ENCODE measurements at regions not wholly inside any gene's neighbourhood (a gene's known extent, or its start where the extent isn't known, plus 50 kb on each side); places are given as distances from the start of the nearest gene placed in this dataset.
A peak's percentile ranks its signal among the peaks of the same experiment; 100 is the strongest.
"Not testable (repeated sequence)": the region's sequence is repeated elsewhere in the genome, so short reads cannot be mapped to it uniquely, and the experiment has no call there.

DNA sequence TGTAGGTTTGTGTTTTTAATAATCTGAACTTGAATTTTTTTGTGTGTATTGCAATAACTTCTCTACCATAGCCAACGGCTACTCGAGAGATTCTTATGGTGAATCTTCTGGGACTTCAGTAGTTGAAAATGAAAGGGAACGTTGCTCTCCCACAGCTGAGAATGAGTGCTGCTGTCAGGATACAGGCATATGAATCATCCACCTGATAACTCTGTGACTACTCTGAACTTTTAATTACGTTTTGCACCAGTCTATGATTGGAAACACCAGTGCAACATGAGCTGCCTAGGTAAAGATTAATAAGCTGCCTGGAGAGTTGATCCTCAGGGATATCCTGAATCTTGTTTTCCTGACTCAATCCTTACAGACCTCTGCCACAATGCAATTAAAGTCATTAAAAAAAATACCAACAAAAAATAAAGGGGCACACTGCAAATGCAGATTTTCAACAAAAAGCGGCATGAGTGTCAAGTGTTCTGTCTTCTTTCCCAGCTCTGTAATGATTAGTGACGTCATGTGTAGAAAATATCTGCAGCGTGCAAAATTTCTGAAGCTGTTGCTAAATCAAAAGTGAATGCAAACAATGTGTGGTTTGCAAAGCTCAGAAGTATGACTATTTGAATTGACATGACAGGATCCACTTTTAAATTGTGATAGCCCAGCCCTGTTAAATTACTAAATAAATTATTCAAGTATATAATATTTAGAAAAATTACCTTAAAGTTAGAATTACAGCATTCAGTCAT, 432.2 kb downstream of the HTR1B start:
- in situ Hi-C loops (cut with HindIII; ENCODE audit: low pct_ligation_motif_present, low pct_unique_long_range_greater_than_20kb, low sequenced_read_pairs) = no loop called here
- peak; percentile 4 for DNase-seq

DNA sequence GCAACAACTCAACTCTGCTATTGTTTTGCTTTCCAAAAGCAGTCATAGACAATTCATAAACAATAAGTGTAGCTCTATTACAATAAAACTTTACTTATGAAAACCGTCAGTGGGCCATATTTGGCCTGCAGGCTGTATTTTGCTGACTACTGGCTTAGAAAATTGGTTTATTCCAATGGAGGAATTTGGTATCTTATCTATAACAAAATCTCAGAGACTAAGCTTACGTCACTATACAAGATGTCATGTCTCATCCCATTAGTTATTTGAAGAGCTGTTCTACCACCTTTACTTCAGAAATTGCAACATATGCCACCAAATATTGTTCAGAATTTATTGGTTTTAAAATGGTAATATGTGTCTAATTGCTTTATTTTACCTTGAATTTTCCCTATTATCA, 436.9 kb downstream of the HTR1B start:
- DNase-seq = no peak
- in situ Hi-C loops (cut with HindIII; ENCODE audit: low pct_ligation_motif_present, low pct_unique_long_range_greater_than_20kb, low sequenced_read_pairs) = no loop called here

DNA sequence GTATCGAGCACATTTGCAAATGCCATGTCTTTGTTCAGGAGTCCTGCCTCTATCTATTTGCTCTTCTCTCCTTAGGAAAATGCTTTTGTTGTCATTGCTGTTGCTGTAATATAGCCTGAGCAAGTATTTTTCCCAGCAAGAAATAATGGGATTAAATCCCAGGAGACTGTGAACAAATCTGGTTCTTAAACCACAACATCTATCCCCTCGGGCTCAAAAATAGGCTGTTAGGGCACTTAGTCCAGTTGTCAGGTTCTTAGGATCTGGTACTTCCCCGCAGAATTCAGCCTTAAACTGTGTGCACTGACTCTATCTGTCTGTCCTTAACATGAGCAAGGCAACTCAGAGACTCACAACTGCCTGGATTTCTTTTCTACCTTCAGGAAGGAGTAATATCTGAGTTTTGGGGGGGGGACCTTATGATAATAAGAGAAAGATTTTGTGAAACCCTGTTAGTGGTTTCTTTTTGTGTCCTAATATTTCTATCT, 437.5 kb downstream of the HTR1B start:
- in situ Hi-C loops (cut with HindIII; ENCODE audit: low pct_ligation_motif_present, low pct_unique_long_range_greater_than_20kb, low sequenced_read_pairs) = no loop called here
- DNase-seq = no peak

DNA sequence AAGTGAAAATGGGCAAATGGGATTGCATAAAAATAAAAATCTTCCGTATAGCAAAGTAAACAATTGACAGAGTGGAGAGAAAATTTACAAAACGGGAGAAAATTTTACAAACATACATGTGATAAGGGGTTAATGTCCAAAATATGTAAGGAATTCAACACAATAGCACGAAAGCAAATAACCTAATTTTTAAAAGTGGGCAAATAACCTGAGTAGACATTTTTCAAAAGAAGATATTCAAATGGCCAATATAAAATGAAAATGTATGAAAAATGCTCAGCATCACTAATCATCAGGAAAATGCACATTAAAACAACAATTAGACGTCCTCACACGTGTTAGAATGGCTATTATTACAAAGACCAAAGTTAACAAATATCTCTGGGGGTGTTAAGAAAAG, 441.5 kb downstream of the HTR1B start:
- DNase-seq = no peak

DNA sequence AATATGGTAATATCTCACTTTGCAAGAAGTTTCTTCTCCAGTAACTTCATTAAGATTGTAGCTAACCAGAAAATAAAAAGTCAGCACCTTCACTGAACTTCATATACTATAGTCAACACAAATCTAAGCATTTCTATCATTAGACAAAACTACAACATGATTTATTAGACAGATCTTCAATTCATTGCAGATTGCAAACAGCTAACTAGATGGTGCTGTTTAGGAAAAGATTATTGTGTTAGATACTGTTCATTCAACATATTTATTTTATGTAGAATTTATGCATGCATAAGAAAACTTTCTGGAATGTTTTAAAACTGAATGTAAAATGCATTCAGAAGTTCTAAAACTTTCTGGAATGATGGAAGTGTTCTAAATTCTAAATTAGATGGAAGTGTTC, 442.1 kb downstream of the HTR1B start:
- no peak for DNase-seq
- in situ Hi-C loops (cut with HindIII; ENCODE audit: low pct_ligation_motif_present, low pct_unique_long_range_greater_than_20kb, low sequenced_read_pairs) = no loop called here

More for the DNA sequence above, 441.5 kb downstream of the HTR1B start:
- in situ Hi-C loops (cut with HindIII; ENCODE audit: low pct_ligation_motif_present, low pct_unique_long_range_greater_than_20kb, low sequenced_read_pairs) = no loop called here

DNA sequence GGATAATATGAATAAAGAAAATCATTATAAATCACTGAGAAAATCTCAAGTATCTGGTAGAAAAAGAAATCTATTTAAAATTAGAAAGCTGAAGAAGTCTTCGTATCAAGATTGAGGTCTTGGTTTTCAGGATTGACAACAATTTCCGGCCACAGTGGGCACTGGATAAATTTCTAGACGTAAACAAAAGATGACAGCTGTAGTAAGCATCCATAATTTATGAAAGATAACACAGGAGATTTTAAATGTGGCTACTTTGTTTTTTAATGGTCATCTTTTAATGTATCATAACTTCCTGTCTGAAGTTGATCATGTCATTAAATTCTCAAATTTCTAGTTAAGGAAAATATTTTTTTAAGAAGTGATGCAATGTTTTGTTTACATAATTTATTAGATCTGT, 444.2 kb downstream of the HTR1B start:
- no peak for DNase-seq
- in situ Hi-C loops (cut with HindIII; ENCODE audit: low pct_ligation_motif_present, low pct_unique_long_range_greater_than_20kb, low sequenced_read_pairs) = no loop called here

DNA sequence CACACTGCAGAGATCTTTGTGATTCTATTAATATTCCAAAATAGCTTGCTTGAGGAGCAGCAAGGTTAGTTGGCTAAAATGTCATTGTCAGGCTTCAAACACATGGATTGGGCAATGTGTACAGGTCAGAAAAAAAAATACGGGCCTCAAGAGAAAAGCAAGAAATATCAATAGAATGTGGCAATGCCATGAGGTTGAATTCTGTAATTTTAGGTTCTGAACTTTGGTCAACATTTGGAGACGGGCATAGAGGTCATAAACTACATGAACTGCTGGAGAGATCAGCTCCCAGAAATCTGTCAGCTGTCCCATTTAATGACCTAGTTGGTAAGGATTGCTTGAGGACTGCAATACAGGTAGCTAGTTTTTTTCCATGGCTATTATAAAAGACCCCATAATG, 445.8 kb downstream of the HTR1B start:
- no peak for DNase-seq
- in situ Hi-C loops (cut with HindIII; ENCODE audit: low pct_ligation_motif_present, low pct_unique_long_range_greater_than_20kb, low sequenced_read_pairs) = no loop called here

DNA sequence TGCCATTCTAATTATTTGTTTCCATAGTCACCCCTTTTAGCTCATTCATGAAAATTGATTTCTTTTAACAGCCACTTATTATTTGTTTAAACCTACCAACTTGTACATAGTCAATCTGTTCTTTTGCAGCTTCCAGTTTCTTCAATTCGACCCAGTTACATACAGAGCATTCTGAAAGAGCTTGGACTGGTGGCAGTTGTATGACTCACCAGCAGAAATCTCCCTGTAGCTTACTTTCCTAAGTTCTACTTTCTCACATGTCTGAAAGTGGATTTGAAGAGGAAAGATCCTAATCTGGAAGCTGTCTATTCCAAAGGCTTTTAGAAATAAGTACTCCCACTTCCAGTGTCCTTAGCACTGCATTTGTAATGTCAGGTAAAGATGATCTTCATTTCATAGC, 447.9 kb downstream of the HTR1B start:
- in situ Hi-C loops (cut with HindIII; ENCODE audit: low pct_ligation_motif_present, low pct_unique_long_range_greater_than_20kb, low sequenced_read_pairs) = no loop called here
- DNase-seq = peak; percentile 38

DNA sequence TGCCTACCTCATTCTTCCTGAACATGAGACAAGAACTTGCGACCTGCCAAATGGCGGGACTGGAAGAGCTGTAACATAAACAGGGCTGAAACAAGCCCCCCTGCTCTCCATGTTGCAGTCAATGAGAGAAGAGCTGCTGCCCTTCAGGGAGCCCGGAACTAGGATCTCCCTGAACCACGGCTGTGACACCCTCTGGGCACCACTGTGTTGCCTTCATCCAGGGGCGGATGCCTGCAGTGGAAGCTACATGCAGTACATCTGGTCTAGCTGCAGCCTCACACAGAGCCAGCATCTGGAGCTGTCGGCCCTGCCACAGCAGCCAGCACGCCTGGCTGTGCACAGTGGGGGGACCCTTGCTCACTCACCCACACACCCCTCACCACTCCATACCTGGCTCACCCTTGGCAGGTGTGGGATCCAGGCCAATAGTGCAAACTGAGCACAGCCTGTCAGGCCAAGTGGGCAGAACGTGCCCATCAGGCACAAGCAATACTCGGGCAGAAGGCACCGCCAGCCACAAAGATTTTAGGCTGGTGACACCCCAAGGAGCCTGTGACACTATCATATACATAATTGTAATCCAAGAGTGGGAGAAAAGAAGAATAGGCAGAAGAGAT, 451.3 kb downstream of the HTR1B start:
- no peak for DNase-seq
- in situ Hi-C loops (cut with HindIII; ENCODE audit: low pct_ligation_motif_present, low pct_unique_long_range_greater_than_20kb, low sequenced_read_pairs) = no loop called here

DNA sequence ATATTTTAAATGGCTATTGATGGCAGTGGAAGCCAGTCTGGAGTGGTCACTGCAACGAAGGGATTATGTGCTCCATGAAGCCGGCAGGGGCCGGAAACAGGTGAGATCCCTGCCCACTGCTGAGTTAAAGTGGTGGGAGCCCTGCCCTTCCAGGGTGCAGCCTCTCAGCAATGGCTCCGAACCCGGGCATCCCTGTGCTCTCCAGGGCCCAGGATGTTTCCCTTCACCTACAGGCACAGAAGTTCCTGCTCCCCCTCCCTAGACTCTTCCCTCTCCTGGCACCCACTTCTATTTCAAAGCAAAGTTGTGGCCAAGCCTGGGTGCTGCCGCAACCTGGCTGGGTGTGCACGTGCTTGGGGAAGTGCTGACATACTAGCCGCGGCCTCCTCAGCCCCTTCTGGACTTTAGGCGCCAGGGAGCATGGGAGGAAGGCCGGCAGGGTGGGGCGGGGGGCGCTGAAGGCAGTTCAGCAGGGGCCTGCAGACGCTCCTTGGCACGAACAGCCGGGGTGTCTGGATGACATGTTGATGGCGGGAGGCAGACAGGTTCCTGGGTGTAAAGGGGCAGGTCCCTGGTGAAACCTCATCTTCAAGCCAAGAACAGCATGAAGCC, 452.3 kb downstream of the HTR1B start:
- no peak for DNase-seq
- in situ Hi-C loops (cut with HindIII; ENCODE audit: low pct_ligation_motif_present, low pct_unique_long_range_greater_than_20kb, low sequenced_read_pairs) = no loop called here

DNA sequence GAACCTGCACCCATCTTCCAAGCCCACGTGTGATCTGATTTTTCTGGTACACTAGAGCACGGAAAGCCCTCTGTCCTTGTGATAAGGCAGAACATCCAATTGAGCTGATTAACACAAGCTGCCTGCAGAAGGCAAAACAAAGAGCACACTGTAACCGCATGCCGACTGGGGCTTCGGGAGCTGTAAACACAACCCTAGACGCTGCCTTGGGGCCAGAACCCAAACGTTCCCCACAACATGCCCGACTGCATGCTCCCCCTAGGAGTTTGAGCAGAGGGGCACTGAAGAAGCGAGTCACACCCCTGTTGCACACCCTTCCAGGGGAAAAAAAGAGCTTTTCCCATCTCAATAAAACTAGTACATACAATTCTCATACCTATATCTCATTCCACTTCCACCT, 470.7 kb downstream of the HTR1B start:
- in situ Hi-C loops (cut with HindIII; ENCODE audit: low pct_ligation_motif_present, low pct_unique_long_range_greater_than_20kb, low sequenced_read_pairs) = no loop called here
- no peak for DNase-seq

DNA sequence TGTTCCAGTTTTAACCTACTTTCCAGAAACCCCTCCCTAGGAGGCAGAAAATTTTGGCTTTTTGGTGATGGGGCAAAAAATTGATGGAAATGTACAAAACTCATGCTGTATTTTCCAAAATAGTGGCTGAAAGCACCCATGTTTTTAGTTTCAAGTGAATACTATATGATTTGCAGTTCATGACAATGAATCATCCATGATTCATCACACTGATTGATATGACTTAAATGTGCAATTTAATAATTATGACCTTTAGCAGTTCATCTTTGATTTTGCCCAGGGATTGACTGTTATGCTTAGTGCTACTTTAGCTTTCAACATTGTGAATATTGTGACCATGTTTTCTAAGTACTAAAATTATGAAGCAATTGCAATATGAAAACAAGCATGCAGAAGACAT, 478.7 kb downstream of the HTR1B start:
- in situ Hi-C loops (cut with HindIII; ENCODE audit: low pct_ligation_motif_present, low pct_unique_long_range_greater_than_20kb, low sequenced_read_pairs) = no loop called here
- no peak for DNase-seq

DNA sequence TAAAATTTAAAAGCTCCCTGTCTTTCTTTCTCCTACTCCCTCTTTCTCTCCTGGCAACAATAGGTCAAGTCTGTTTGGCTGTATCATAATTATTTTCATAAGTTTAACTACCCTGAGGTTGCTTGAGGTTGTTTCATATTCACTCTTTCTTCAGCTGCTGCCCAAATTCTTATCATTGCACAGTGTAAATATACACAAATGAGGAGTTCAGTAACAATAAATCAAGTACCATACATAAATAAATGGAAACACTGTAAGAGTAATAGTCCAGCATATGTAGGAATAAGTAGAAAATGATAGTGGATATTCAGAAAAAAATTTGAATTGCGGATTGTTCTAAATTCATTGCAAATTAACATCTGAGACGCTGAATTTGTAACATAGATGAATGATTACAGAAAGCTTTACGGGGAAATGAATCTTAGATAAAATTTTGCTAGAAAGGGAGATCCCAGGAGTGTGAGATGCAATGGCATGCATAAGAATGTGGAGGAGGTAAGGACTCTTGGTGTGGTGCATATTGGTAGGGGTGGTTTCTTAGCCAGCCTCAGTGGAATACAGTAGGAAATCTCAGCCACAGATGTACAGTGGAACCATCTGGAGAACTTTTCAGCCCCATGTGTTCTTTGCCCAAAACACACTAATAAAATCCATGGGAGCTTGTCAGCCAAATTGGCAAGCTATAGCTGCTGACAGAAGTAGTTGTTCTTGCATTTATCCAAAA, 480.7 kb downstream of the HTR1B start:
- DNase-seq = no peak
- in situ Hi-C loops (cut with HindIII; ENCODE audit: low pct_ligation_motif_present, low pct_unique_long_range_greater_than_20kb, low sequenced_read_pairs) = no loop called here

DNA sequence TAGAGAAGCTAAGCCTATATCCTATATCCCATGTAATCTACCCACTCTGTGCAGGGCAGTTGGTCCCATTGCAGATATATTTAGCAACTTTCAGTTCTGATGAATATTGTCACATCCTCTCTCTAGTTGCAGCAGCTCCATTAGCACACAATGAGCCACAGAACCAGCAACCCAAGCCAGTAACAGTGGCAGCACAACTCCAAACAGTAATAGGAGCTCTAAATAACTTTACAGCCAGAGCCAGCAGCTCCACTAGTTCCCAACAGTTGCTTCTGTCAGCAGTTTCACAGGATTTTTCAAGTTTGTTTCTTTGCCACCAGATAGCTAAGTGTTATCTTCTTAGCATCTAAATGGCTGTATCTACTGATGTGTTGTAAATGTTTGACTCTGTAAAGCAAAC, 490.8 kb downstream of the HTR1B start:
- no peak for DNase-seq
- in situ Hi-C loops (cut with HindIII; ENCODE audit: low pct_ligation_motif_present, low pct_unique_long_range_greater_than_20kb, low sequenced_read_pairs) = no loop called here

DNA sequence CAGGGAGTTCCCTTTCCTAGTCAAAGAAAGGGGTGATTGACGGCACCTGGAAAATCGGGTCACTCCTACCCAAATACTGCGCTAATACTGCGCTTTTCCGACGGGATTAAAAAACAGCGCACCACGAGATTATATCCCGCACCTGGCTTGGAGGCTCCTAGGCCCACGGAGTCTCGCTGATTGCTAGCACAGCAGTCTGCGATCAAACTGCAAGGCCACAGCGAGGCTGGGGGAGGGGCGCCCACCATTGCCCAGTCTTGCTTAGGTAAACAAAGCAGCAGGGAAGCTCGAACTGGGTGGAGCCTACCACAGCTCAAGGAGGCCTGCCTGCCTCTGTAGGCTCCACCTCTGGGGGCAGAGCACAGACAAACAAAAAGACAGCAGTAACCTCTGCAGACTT, 504.1 kb downstream of the HTR1B start:
- DNase-seq; in situ Hi-C loops (cut with HindIII; ENCODE audit: low pct_ligation_motif_present, low pct_unique_long_range_greater_than_20kb, low sequenced_read_pairs): not testable (repeated sequence)

DNA sequence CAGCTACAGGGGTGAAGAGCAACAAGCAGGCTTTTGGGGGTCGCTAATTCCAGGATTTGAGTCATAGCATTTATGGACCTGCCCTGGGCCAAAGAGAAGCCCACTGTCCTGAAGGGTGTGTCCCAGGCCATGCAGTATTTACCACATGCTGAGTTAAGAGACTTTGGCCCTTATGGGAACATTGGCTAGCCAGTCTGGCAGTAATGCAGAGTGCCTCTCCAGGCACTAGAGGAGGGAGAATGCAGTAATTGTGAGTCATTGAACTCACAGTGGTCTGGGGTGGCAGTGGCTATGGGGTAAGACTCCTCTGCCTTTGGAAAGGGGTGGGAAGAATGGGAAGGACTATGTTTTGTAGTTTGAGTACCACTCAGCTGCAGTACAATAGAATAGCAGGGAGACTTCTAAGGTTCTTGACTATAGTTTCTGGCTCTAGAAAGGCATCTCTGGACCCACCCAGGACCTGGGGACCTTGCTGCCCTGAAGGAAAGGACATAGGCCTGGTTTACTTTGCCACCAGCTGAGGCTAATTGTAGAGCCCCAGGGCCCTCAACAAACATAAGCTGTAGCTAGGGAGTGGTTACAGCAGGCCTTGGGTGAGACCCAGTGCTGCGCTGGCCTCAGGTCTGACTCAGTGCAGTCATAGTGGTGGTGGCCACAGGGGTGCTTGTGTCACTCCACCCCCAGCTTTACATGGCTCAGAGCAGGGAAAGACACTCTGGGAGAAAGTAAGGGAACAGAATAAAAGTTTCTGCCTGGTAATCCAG, 520.9 kb downstream of the HTR1B start:
- in situ Hi-C loops (cut with HindIII; ENCODE audit: low pct_ligation_motif_present, low pct_unique_long_range_greater_than_20kb, low sequenced_read_pairs) = no loop called here
- no peak for DNase-seq

DNA sequence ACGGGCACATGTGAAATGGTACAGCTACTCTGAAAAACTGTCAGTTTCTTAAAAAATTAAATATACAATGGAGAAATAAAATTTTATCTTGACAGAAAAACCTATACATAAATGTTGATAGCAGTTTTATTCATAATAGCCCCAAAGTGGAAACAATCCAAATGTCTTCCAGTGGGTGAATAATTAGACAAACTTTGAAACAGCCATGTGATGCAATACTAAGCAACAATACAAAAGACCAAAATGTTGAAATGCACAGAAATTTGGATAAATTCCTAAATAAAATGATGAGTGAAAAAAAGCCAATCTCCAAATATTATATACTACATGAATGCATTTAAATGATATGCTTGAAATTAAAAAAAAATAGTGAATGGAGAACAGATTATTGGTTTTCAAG, 523.1 kb downstream of the HTR1B start:
- no peak for DNase-seq
- in situ Hi-C loops (cut with HindIII; ENCODE audit: low pct_ligation_motif_present, low pct_unique_long_range_greater_than_20kb, low sequenced_read_pairs) = no loop called here

DNA sequence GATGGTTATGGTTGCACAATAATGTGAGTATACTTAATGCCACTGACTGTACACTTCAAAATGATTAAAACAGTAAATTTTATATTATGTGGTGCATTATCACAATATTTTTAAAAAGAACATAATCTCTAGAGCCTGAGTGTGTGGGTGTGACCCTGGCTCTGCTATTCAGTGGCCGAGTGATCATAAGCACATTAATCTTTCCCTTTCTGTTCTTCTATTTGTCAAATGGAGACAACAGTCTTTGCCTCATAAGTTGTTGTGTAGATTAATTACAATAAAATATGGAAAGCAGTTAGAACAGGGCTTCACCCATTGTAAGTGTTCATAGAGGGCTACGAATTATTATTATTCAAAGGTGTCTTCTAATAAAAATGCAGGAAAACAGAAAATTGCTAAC, 548.6 kb downstream of the HTR1B start:
- DNase-seq = no peak
- in situ Hi-C loops (cut with HindIII; ENCODE audit: low pct_ligation_motif_present, low pct_unique_long_range_greater_than_20kb, low sequenced_read_pairs) = no loop called here

DNA sequence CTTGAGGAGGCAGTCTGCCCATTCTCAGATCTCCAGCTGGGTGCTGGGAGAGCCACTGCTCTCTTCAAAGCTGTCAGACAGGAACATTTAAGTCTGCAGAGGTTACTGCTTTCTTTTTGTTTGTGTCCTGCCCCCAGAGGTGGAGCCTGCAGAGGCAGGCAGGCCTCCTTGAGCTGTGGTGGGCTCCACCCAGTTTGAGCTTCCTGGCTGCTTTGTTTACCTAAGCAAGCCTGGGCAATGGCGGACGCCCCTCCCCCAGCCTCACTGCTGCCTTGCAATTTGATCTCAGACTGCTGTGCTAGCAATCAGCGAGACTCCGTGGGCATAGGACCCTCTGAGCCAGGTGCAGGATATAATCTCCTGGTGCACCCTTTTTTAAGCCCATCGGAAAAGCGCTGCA, 557.8 kb downstream of the HTR1B start:
- in situ Hi-C loops (cut with HindIII; ENCODE audit: low pct_ligation_motif_present, low pct_unique_long_range_greater_than_20kb, low sequenced_read_pairs); DNase-seq: not testable (repeated sequence)
